GM12878 (cell line): ENCODE measurements at regions not wholly inside any gene's neighbourhood (a gene's known extent, or its start where the extent isn't known, plus 50 kb on each side); places are given as distances from the start of the nearest gene placed in this dataset.

Experiments used
- ATAC-seq: fragments of 200-7000 bp; cut with Tn5 transposase; 3 replicates; pipeline ENCODE4 v1.9.1; 2020; ENCODE audit warnings: mild to moderate bottlenecking, moderate library complexity
- BruUV-seq: library from RNA; stranded (reverse); fragments of 400-500 nt; replicated peaks from 2 replicates; lab custom pipeline; 2021; lab: Mats Ljungman, UMichigan
- CTCF ChIA-PET: fragments of 300-600 bp; sonication (Branson Sonifier 250); formaldehyde crosslinking; extraction: SDS; loops from one replicate; lab custom pipeline; 2021; ENCODE audit warnings: inconsistent platforms; lab: Yijun Ruan, JAX
- POLR2A ChIA-PET: fragments of 350-600 bp; formaldehyde crosslinking; extraction: SDS; loops from one replicate; lab custom pipeline; 2021; ENCODE audit warnings: inconsistent platforms; lab: Charles Lee
- RAD21 ChIA-PET: fragments of 300-600 bp; sonication (Branson Sonifier 250); formaldehyde crosslinking; loops from one replicate; lab custom pipeline; 2023; ENCODE audit warnings: antibody characterized with exemption; ENCODE audit not compliant: unreplicated experiment; lab: Charles Lee
- SMC1A ChIA-PET: fragments of 300-600 bp; sonication (Branson Sonifier 250); formaldehyde crosslinking; loops from one replicate; lab custom pipeline; 2023; ENCODE audit not compliant: unreplicated experiment, uncharacterized antibody; lab: Charles Lee
- DNase-seq: peaks from one replicate; pipeline ENCODE4 v3.0.0-alpha.2; 2011; ENCODE audit warnings: low read depth, low spot score
- FAIRE-seq: peaks from 3 replicates; lab custom pipeline; 2011; peaks lifted over from hg19 to GRCh38; lab: Jason Lieb, UNC
- H2AFZ ChIP-seq: 2 replicates; pipeline ENCODE4 v1.6.0; 2011; ENCODE audit warnings: low read depth, low read length, control low read depth; ENCODE audit not compliant: control insufficient read depth
- H3K27ac ChIP-seq: 2 replicates; pipeline ENCODE4 v1.5.1; 2011; ENCODE audit warnings: control low read depth; ENCODE audit not compliant: control insufficient read depth, insufficient read depth
- H3K27me3 ChIP-seq, 2 experiments: replicated peaks in 1 of 2; 2 replicates each; pipeline versions ENCODE4 v1.6.0 to v1.6.1; 2011; ENCODE audit warnings: low read length in 1 of 2; ENCODE audit not compliant: control insufficient read depth in 2 of 2, insufficient read depth in 2 of 2
- H3K36me3 ChIP-seq, 2 experiments: 2 replicates each; pipeline ENCODE4 v1.5.1; 2011; ENCODE audit warnings: low read length in 1 of 2; ENCODE audit not compliant: control insufficient read depth in 2 of 2, insufficient read depth in 2 of 2
- H3K4me1 ChIP-seq: 2 replicates; pipeline ENCODE4 v1.6.1; 2011; ENCODE audit warnings: mild to moderate bottlenecking, low read length, moderate library complexity, mixed read lengths; ENCODE audit not compliant: control insufficient read depth, insufficient read depth
- H3K4me2 ChIP-seq: 2 replicates; pipeline ENCODE4 v1.6.0; 2011; ENCODE audit warnings: control low read depth; ENCODE audit not compliant: control insufficient read depth, insufficient read depth
- H3K4me3 ChIP-seq: fragments of 200-600 bp; sonication (generic); 2 replicates; pipeline ENCODE4 v1.5.1; 2016
- H3K79me2 ChIP-seq: 2 replicates; pipeline ENCODE4 v1.6.0; 2011; ENCODE audit warnings: low read length; ENCODE audit not compliant: control insufficient read depth, insufficient read depth
- H3K9ac ChIP-seq: 2 replicates; pipeline ENCODE4 v1.8.0; 2011; ENCODE audit warnings: low read length, control low read depth, mixed read lengths; ENCODE audit not compliant: control insufficient read depth, insufficient read depth
- H3K9me3 ChIP-seq: replicated peaks from 3 replicates; pipeline ENCODE4 v1.5.1; 2011; ENCODE audit warnings: mild to moderate bottlenecking, low read length; ENCODE audit not compliant: control insufficient read depth, insufficient read depth
- H4K20me1 ChIP-seq: 2 replicates; pipeline ENCODE4 v1.6.0; 2011; ENCODE audit not compliant: control insufficient read depth, insufficient read depth
- ASH2L ChIP-seq: fragments of 300-600, 200-600 bp; sonication (generic); IDR thresholded peaks from 2 replicates; pipeline ENCODE4 v1.6.1; 2017; ENCODE audit warnings: low read depth, mild to moderate bottlenecking, borderline replicate concordance
- ATF3 ChIP-seq: IDR thresholded peaks from 2 replicates; pipeline ENCODE4 v1.6.1; 2011; ENCODE audit warnings: low read depth, mild to moderate bottlenecking, low read length, moderate library complexity, borderline replicate concordance; ENCODE audit errors: extremely low read depth
- CBFB ChIP-seq: IDR thresholded peaks from 2 replicates; pipeline ENCODE4 v1.6.1; 2016; ENCODE audit warnings: antibody characterized with exemption, low read depth
- CEBPB ChIP-seq, 2 experiments: fragments of 150-350 bp in 1 of 2; IDR thresholded peaks; 2 replicates each; pipeline ENCODE4 v1.6.1; 2012 to 2014; ENCODE audit warnings: low read depth in 2 of 2, low read length in 2 of 2, borderline replicate concordance in 1 of 2, inconsistent platforms in 1 of 2
- DPF2 ChIP-seq: fragments of 450-650 bp; IDR thresholded peaks from 2 replicates; pipeline ENCODE4 v1.6.1; 2017; ENCODE audit warnings: mild to moderate bottlenecking
- FOS ChIP-seq: IDR thresholded peaks from 3 replicates; pipeline ENCODE4 v1.6.1; 2011; ENCODE audit warnings: borderline replicate concordance; ENCODE audit not compliant: insufficient read length; ENCODE audit errors: extremely low read depth
- FOXK2 ChIP-seq: fragments of 450-650 bp; IDR thresholded peaks from 2 replicates; pipeline ENCODE4 v1.6.1; 2017; ENCODE audit warnings: mild to moderate bottlenecking, moderate library complexity
- FOXM1 ChIP-seq: IDR thresholded peaks from 2 replicates; pipeline ENCODE4 v1.6.1; 2012; ENCODE audit warnings: low read depth, mild to moderate bottlenecking, inconsistent platforms, low read length, moderate library complexity
- GABPA ChIP-seq: IDR thresholded peaks from 2 replicates; pipeline ENCODE4 v1.6.1; 2014; ENCODE audit warnings: antibody characterized with exemption, low read depth, mild to moderate bottlenecking, inconsistent platforms
- GATAD2B ChIP-seq: fragments of 450-650 bp; conservative IDR thresholded peaks from 2 replicates; pipeline ENCODE4 v1.6.1; 2017; ENCODE audit warnings: low read depth, mild to moderate bottlenecking, moderate library complexity
- HDGF ChIP-seq: fragments of 450-650 bp; IDR thresholded peaks from 2 replicates; pipeline ENCODE4 v1.6.1; 2016; ENCODE audit warnings: antibody characterized with exemption
- IRF4 ChIP-seq: IDR thresholded peaks from 2 replicates; pipeline ENCODE4 v1.6.1; 2011; ENCODE audit warnings: low read depth, low read length
- MXI1 ChIP-seq: fragments of 150-350 bp; IDR thresholded peaks from 2 replicates; pipeline ENCODE4 v1.6.1; 2011; ENCODE audit warnings: low read depth, mild to moderate bottlenecking, inconsistent platforms, low read length, improper control_type of control experiment
- NFIC ChIP-seq: IDR thresholded peaks from 2 replicates; pipeline ENCODE4 v1.6.1; 2012; ENCODE audit warnings: low read depth, mild to moderate bottlenecking, inconsistent platforms, low read length, moderate library complexity
- POLR2AphosphoS2 ChIP-seq: IDR thresholded peaks from 2 replicates; pipeline ENCODE4 v1.6.1; 2011; ENCODE audit warnings: low read depth, mild to moderate bottlenecking, low read length, improper control_type of control experiment, moderate library complexity
- POU2F2 ChIP-seq: IDR thresholded peaks from 3 replicates; pipeline ENCODE4 v1.6.1; 2011; ENCODE audit warnings: low read depth, mild to moderate bottlenecking, low read length, borderline replicate concordance
- STAT1 ChIP-seq: fragments of 450-650 bp; conservative IDR thresholded peaks from 2 replicates; pipeline ENCODE4 v1.6.1; 2014; ENCODE audit warnings: antibody characterized with exemption, mild to moderate bottlenecking
- TARDBP ChIP-seq: IDR thresholded peaks from 2 replicates; pipeline ENCODE4 v1.6.1; 2016; ENCODE audit warnings: borderline replicate concordance
- WGBS: methylation state at CpG from one replicate; pipeline ENCODE4 v1.1.6; 2016; ENCODE audit warnings: low lambda C conversion rate; ENCODE audit not compliant: insufficient replicate concordance, insufficient coverage; ENCODE audit errors: missing lambda C conversion rate; 5-methylcytosine and 5-hydroxymethylcytosine counted together
- in situ Hi-C: fragments of 300-500 bp; cut with MboI; formaldehyde crosslinking; loops from 9 replicates; pipeline ENCODE4 v1.14.3; 2018; ENCODE audit warnings: mixed read lengths
- intact Hi-C: fragments of 100-400 bp; cut with micrococcal nuclease; formaldehyde crosslinking; loops from one replicate; pipeline ENCODE4 v1.14.2; 2022; ENCODE audit not compliant: unreplicated experiment

DNA sequence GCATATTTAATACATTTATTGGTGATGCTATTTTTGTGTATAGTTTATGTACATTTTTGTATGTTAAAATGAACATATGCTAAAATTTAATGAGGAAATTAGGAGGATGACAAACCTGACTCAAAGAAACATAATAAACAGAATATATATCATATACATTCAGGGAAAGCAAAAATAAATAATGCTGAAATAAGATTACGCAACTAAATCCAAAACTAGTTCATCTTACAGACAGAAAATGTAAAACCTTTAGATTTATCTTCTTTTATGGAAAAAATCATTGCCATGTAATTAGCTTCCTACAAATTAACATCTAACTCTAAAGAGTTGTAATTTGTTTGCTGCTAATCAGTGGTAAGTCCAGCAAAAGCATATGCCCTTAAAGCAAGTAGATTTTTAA, 216.5 kb downstream of the PTN start:
- POLR2A ChIA-PET: no interaction called here
- H3K27ac ChIP-seq: no peak overlapping the region
- H3K4me1 ChIP-seq: no peaks in the 10 kb centered on the region
- DNase-seq (no peak), ATAC-seq (no peak), FAIRE-seq (no peak)
- no peak for TF ChIP-seq CEBPB (IDR thresholded peaks at IDR 0.05; ENCODE audit: borderline replicate concordance in 1 of 2, low read depth in 2 of 2, low read length in 2 of 2)
- TF ChIP-seq FOS: no peak
- no peak for TF ChIP-seq POLR2AphosphoS2
- no peak for TF ChIP-seq FOXM1
- TF ChIP-seq GABPA: no peak
- TF ChIP-seq DPF2: no peak
- TF ChIP-seq GATAD2B: no peak
- TF ChIP-seq ASH2L: no peak
- no peak for TF ChIP-seq ATF3
- TF ChIP-seq TARDBP: no peak
- no peak for TF ChIP-seq HDGF
- no peak for TF ChIP-seq FOXK2
- no peak for TF ChIP-seq NFIC
- TF ChIP-seq CBFB: no peak
- TF ChIP-seq STAT1: no peak
- no peak for TF ChIP-seq POU2F2
- no peak for TF ChIP-seq MXI1
- TF ChIP-seq IRF4: no peak
- RAD21 ChIA-PET: no interaction called here
- in situ Hi-C loops (no loop called here), intact Hi-C loops (no loop called here)
- SMC1A ChIA-PET: interaction anchor here (0.8 to 1.4 kb wide), 2 partner anchors 31 to 39 kb away, joined by 3 to 5 read pairs; no protein-coding TSS in a partner anchor
- no peak overlapping the region for H2AFZ ChIP-seq
- no peaks in the 10 kb centered on the region for H3K27me3 ChIP-seq
- CTCF ChIA-PET: no interaction called here
- no peak overlapping the region for H3K9ac ChIP-seq
- BruUV-seq: no TSS peak
- H3K4me2 ChIP-seq: no peak overlapping the region
- H3K79me2 ChIP-seq: no peaks in the 10 kb centered on the region
- H3K9me3 ChIP-seq: no peaks in the 10 kb centered on the region
- H4K20me1 ChIP-seq: no peaks in the 10 kb centered on the region
- H3K36me3 ChIP-seq: no peaks in the 10 kb centered on the region
- 0% methylated on average over 1 of the region's 1 CpG for WGBS
- no peak overlapping the region for H3K4me3 ChIP-seq
